ENCODE measurements at regions not wholly inside any gene's neighbourhood (a gene's known extent, or its start where the extent isn't known, plus 50 kb on each side); places are given as distances from the start of the nearest gene placed in this dataset.
"Not testable (repeated sequence)": the region's sequence is repeated elsewhere in the genome, so short reads cannot be mapped to it uniquely, and the experiment has no call there.

DNA sequence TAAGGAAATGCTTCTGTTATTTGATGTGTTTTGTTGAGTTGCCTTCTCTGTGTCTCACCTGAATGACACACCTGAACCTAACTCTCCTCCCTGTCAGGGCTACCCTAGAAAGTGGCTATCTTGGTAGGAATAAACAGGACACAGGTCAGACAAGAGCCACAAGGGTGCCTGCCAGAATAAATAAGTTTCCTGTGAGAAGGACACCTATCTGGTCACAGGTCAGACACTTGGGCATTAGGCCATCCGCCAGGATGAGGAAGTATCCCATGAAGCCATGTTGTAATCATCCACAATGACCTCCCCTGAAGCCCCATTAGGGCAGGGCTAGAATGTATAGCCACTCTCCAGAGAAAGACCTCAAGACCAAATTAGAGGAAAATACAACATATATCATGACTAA is 318.8 kb downstream of the ZNF674 start:
- no peak for DNase-seq (ENCODE audit: low read depth in 2 of 2)

DNA sequence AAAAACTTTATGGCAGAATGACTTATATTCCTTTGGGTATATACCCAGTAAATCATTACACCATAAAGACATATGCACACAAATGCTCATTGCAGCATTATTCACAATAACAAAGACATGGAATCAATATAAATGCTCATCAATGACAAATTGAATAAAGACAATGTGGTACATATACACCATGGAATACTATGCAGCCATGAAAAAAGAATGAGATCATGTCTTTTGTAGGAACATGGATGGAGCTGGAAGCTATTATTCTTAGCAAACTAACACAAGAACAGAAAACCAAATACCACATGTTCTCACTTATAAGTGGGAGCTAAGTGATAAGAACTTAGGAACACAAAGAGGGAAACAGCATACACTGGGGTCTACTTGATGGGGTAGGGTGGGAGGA is 321.7 kb downstream of the ZNF674 start:
- DNase-seq (ENCODE audit: low read depth in 2 of 2), result not testable (repeated sequence)

DNA sequence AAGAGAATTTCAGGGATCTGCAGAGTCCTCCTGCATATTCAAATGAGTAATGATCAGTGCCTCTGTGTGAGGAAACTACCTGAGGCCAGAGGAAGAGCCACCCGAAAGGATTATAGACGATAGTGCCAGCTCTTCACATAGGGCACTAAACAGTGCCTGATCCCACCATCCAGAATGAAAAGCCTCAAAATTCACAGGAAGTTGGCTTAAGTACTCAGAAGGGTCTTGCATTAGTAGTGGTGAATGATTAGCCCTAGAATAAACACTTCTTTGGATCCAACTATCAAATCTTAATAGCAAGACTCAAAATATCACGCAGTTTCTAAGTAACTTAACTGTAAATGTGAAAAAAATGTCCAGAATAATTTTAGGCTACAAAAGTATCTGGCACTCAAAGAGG is 324.4 kb downstream of the ZNF674 start:
- no peak for DNase-seq (ENCODE audit: low read depth in 2 of 2)

DNA sequence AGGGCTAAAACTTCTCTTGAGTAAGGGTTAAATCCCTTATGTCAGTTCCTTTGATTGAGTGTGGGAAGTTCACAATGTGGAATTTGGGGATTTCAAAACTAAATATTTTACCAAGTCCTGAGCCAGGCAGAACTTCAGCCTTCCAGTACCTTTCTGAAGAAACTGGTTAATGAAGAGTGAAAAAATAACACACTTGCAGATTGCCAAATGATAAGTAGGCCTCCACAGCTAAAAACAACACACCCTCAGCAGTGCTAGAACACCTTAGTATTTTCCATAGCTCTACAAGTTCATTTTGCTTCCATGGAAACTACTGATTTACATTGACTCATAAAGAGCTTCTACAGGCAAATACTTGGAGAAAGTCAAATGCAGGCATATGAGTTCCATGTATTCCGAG is 326.8 kb downstream of the ZNF674 start:
- DNase-seq (ENCODE audit: low read depth in 2 of 2), result no peak

DNA sequence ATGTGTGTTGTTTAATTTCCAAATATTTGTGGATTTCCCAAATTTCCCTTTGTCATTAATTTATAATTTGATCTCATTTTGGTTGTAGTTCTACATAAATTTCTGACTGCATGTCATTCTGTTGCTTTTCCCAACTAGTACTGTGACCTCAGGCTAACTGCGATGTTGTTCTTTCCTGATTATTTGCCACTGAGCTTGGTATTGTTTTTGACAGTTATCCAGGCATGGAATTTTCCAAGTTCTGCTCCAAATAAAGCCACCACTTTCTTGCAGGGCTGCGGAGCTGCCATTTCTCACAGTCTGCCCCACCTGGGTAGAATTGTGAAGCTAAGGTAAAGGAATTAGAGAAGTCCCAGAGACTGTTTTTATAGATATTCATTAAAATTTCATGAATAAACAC is 328.8 kb downstream of the ZNF674 start:
- no peak for DNase-seq (ENCODE audit: low read depth in 2 of 2)

DNA sequence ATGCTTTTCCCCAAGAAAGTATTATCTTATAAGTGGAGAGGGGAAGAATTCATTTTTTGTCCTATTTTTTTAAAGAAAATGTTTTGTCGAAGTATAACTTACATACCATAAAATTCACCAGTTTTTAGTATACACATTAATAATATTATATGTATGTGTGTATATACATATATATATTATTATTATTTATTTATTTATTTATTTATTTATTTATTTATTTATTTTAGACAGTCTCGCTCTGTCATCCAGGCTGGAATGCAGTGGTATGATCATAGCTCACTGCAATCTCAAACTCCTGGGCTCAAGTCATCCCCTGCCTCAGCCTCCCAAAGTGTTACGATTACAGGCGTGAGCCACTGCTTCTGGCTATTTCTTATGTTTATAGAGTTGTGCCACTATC is 334.1 kb downstream of the ZNF674 start:
- no peak for DNase-seq (ENCODE audit: low read depth in 2 of 2)

DNA sequence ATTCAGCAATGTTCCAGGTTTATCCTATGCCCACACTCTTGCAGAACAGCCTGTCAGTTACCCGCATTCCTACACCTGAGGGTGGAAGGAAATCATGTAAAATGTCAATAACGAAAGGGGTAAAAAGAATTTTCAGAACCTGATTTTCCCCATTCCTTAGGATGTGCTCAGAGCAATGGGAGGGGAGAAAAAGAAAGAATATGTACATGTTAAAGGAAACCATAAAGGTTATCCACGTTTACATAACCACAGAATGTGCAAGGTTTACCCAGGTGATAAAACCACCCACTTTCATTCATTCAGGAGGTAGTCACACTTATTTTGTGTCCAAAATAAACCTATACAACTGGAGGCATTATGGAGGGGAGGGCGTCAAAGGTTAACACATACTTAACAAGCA is 335.5 kb downstream of the ZNF674 start:
- no peak for DNase-seq (ENCODE audit: low read depth in 2 of 2)

DNA sequence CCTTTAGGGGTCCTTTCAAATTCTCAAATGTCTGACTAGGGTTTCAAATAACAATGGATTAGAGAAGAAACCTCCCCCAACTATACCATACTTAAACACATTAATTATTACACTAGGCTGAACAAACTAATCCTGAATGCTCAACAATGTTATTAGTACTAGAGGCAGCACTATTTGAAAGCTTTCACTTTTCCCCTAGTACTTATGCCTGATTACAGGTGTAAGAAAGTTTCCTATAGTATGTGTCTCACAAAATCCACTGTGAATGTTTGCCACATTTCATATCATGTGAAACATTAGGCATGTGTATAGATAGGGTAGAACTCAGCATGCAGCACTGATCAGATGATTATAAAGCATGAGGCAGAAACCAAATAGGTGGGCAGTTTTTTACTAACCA is 336.2 kb downstream of the ZNF674 start:
- DNase-seq (ENCODE audit: low read depth in 2 of 2), result no peak

DNA sequence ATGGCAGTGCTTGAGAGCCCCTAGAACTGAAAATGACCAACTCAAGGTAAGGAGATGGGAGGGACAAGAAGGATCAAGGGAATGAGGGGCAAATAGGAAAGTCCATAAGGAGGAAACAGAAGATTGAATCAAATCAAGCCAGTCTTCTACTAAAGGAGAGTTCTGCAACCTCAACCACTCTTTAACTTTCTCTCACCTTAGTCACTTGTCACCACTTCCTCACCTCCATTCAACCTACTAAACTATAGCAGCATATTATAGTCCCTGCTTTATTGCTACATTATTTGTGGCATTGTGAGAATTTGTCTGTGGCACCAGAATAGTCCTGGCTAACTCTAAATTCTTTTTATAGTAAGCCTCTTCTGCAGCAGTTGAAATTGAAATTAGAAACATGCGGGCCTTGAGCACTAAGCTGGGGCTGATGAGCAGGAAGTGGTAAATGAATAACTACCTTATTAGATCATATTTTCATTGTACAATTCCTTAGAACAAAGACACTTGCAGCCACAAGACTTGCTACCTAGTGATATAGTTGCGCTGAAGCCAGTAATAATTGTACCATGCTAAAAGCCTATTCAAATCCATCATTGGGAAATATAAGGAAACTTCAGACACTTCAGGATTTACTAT is 336.9 kb downstream of the ZNF674 start:
- DNase-seq (ENCODE audit: low read depth in 2 of 2), result no peak

DNA sequence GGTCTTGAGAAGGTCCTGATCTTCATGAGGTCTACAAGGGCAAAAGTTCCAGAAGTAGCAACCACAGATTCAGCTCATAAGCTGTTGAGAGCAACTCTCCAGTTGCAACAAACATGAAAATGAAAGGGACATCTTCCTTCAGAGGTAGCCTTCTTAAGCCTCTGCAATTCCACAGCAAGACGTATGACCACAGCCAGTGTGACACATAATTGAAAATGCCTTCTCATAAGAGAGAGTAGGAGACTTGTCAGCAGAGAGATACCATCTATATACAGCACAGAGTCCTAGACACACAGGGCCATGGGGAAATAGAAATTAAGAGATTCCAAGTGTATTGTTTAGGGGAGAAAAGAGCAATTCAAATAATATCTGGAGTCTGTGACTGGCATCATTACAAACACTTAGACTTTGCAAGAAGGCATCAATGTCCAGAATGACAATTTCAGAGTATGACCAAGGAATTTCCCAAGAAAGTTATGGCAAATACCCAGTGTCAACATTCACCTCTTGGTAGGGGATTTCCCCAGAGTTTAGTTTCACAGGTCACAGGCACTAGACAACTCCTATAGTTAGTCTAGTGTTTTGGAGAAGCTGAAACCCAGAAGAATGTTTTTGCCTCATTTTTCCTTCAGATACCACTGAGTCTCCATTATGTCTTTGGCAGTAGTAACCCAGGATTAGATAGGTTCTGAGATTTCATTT is 340.3 kb downstream of the ZNF674 start:
- DNase-seq (ENCODE audit: low read depth in 2 of 2), result no peak

DNA sequence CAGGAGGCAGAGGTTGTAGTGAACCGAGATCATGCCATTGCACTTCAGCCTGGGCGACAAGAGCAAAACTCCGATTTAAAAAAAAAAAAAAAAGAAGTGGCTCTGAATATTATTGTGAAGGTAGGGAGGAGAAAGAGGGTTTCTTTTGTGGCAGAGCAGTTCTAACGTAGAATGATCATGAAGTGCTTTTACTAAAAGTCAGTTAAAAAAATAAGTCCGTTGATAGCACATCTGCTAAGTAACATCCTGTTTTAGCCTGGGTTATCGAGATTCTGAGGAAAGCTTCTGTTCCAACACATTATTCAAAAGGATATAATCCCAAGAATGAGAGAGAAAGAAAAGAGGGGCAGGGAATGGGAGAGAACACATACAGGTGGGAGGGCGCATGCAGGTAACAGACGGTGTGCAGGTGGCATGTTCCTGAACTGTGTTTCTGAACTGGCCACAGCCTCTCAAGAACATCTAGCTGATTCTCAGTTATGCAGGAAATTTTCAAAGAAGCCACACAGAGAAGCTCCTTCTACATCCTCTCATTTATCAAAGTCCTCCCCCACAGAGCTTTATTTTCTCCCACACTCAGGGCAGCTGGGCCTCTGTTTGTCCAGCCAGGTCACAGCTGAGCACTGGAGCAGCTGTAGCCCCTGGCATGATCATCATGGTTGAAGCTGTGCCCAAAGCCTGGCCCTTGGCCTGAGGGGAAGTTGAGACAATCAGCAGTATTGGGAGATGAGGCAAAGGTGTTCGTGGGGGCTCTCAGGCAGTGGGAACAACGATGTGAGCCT is 342.3 kb downstream of the ZNF674 start:
- DNase-seq (ENCODE audit: low read depth in 2 of 2), result no peak

DNA sequence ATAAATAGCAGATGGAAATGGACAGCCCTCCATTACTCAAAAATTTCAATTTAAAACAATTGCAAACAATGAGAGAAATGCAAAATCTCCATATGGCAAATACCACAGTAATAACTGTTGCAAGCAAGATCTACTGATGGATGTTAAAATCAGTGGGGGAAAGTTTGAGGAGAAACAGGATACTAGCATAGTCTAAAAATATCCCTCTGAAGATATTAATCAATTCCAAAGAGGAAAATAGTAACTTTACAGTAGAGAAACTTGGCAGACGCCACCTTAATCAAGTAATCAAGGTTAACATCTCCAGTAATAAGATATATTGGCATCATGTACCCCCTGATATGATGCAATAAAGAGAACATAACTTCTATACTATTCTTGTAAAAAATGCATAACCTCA is 344.8 kb downstream of the ZNF674 start:
- DNase-seq (ENCODE audit: low read depth in 2 of 2), result no peak

DNA sequence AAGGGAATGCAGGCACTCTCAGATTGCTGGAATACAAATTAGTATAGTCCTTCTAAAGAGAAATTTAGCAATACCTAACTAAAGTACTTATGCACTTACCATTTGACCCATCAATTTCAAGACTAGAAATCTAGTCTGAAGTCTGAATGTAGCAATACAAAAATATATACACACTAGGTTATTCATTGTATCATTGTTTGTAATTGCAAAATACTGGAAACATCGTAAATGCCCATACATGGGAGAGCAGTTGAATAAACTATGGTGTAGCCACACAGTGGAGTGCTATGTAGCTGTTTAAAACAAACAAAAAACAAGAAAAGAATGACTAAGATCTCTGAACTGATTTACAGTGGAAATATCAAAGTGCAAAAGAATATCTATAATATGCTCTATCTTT is 346.4 kb downstream of the ZNF674 start:
- no peak for DNase-seq (ENCODE audit: low read depth in 2 of 2)

DNA sequence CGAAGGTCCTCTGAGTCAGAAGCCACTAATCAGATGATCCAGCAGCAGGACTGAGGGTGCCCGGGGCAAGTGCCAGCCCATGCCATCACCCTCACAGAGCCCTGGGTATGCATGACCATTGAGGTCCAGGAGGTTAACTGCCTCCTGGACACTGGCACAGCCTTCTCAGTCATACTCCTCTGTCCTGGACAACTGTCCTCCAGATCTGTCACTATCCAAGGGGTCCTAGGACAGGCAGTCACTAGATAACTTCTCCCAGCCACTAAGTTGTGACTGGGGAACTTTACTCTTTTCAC is 358.5 kb downstream of the ZNF674 start:
- not testable (repeated sequence) for DNase-seq (ENCODE audit: low read depth in 2 of 2)

DNA sequence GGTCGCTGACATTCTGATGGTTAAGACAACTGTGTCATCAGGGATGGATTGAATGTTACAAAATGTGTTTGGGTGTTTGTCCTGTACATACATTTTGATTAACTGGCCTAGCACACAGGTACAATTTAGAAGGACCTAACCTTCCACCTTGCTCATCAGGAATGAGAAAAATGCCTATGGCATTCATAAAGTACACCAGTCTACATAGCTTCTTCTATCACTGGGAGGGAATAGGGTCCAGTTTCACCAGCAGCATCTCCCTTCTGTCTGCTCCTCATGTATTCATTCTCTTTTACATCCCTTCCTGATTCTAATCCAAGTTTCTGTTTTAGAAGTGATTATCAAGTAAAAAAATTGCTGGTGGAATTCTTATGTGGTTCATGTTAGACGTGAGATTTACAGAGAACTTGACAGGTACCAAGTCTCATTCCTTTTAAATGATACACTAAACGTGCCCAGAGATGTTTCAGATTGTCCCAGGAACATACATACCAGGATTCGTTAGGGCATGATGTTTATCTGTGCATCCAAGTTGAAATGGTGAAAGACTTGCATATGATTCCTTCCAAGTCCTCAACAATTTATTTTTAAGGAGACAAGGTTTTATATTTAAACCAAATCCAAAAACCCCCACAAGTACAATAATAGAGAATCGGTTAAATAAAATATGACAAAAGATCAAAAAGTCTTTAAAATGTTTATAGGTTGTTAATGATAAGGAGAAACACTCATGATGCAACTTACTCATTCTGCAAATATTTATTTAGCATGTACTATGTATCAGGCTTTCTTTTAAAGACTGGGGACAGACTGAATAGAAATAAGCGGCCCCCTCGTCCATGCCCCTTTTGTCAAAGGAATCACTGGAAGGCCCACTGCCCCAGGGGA is 359.1 kb downstream of the ZNF674 start:
- no peak for DNase-seq (ENCODE audit: low read depth in 2 of 2)

DNA sequence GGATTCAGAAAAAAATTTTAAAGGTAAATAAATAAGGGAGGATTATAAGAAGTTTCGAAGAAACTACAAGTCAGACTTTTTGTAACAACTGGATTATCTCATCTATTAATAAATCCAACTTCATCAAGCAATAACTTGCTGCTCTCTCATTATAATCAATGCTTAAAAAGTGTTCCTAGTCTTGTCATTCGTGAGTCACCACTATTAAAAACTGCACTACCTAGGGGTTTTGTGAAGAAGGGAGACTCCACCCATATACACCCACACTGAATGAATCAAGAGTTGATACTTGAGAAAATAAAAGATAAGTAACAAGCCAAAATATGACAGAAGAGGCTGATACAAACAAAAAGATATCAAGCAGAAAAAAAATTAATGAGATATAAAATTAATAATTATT is 360.5 kb downstream of the ZNF674 start:
- DNase-seq (ENCODE audit: low read depth in 2 of 2), result no peak

DNA sequence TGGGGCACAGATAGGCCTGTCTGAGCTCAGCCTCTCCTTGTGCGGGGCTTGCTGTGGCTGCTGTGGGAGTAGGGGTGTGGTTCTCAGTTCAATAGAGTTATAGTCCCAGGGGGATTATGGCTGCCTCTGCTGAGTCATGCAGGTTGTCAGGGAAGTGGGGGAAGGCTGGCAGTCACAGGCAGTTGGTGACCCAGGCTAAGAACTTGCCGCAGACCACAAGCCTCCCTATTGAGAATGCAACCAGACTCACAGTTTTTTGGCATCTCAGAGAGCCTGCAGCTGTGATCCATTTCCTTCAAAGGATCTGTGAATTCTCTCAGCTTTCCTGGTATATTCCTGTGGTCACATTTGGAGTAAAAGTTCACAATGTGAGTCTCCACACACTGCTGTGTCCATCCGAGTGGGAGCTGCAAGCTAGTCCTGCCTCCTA is 364.9 kb downstream of the ZNF674 start:
- DNase-seq (ENCODE audit: low read depth in 2 of 2), result no peak

DNA sequence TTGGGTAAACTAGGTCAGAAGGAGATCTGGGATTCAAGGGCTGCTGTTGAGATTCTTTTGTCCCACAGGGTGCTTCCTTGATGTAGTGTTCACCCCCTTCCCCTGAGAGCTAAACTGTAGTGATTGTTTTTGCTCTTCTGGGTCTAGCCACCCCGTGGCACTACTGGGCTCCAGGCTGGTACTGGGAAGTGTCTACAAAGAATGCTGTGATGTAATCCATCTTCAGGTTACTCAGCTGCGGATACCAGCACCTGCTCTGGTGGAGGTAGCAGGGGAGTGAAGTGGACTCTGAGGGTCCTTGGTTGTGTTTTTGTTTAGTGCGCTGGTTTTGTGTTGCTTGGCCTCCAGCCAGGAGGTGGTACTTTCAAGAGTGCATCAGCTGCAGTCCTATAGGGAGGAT is 365.5 kb downstream of the ZNF674 start:
- DNase-seq (ENCODE audit: low read depth in 2 of 2), result no peak

DNA sequence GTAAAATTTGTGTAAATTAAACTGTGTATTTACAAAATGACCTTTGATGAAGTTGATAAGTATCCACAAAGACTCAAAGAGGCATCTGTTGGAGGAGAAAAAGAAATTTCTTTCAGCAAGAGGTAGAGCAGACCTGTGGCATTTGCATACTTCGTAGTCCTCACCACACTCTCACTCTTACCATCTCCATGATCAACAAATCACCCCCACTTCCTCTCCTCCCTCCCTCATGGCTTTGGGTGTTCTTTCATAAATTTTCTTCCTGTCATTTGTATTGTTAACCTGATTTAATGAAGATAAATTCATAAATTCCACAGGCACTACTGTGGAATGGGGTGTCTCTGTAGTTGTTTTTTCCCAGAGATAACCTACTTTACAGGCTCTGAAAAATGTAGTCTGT is 366.5 kb downstream of the ZNF674 start:
- no peak for DNase-seq (ENCODE audit: low read depth in 2 of 2)

DNA sequence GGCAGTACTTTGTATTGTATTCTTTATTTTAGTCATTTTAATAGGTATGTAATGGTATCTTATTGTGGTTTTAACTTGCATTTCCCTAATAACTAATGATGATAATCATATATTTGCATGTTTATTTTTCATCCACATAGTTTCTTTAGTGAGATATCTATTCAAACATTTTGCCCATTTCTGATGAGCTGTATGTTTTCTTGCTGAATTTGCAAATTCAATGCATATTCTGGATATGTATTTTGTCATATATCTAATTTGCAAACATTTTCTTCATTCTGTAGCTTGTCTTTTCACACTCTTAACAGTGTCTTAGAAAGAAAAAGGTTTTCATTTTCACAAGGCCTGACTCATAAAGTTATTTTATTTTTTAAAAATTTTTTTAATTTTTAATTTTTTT is 372.1 kb downstream of the ZNF674 start:
- no peak for DNase-seq (ENCODE audit: low read depth in 2 of 2)

DNA sequence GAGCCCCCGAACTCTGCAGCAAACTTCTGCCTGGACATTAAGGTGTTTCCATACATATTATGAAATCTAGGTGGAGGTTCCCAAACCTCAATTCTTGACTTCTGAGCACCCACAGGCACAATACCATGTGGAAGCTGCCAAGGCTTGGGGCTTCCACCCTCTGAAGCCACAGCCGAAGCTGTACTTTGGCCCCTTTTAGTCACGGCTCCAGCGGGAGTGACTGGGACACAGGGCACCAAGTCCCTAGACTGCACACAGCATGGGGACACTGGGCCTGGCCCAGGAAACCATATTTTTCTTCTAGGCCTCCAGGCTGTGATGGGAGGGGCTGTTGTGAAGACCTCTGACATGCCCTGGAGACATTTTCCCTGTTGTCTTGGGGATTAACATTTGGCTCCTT is 373.8 kb downstream of the ZNF674 start:
- not testable (repeated sequence) for DNase-seq (ENCODE audit: low read depth in 2 of 2)

DNA sequence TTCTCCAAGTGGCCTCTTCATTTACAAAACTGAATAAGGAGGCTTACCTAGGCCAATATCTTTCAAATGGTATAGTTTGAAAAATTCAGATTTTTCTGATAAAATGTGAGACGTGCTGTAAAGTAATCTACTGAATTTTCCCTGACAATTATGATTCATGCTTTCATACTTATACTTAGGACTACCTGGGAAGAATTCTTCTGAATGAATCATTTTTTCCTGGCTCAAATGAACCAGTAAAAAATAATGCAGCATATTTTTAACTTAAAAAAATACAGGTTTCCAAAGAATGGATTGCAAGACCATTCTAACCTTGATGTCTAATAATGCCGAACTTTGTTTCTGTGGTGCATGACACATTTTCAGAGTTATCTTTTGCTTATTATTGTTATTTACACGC is 375.4 kb downstream of the ZNF674 start:
- DNase-seq (ENCODE audit: low read depth in 2 of 2), result no peak

All from stimulated activated CD4-positive, alpha-beta T cell treated with anti-CD3 and anti-CD28 coated beads, Interleukin-15, amount 100 ng/mL, for 48 hours (primary cell).